ENCODE measurements at regions not wholly inside any gene's neighbourhood (a gene's known extent, or its start where the extent isn't known, plus 50 kb on each side); places are given as distances from the start of the nearest gene placed in this dataset.

DNA sequence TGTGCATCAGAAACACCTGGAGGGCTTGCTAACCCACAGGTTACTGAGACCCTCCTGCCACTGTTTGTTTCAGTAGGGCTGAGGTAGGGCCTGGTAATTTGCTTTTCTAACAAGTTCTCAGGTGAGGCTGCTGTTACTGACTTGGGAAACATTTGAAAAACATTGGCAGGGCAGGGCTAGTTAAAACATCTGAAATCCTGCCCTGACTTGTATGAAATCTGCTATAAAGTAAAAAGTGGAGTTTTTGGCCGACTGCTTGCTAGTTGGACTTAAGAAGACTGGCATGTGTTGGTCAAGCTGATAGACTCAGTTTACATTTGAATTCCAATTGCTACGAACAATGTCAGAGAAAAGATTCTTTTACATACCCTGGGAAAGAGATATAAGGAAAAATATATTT, 111.6 kb upstream of the DLX2 start:
- Histone ChIP-seq H3K79me2 (ENCODE audit: insufficient read depth) (no peaks in the 10 kb centered on the region), H3K9me3 (no peaks in the 10 kb centered on the region), H3K27ac (ENCODE audit: low read depth in 2 of 2, low read length in 1 of 2) (no peak overlapping the region), H4K20me1 (ENCODE audit: insufficient read depth) (no peaks in the 10 kb centered on the region), H3K4me1 (ENCODE audit: control insufficient read depth in 1 of 2, insufficient read depth in 2 of 2, low read depth in 1 of 2, low read length in 1 of 2) (peaks cover 0 to 3% of the 10 kb centered on the region in 2 experiments; a peak in 1 of 4 replicates), H3K36me3 (replicated peaks in 1 of 2; ENCODE audit: control insufficient read depth in 1 of 2, insufficient read depth in 2 of 2, low read length in 1 of 2) (no peaks in the 10 kb centered on the region), H3F3A (replicated peaks; ENCODE audit: insufficient read depth) (no peaks in the 10 kb centered on the region), H3K9me2 (no peaks in the 10 kb centered on the region), H3K4me3 (ENCODE audit: low read depth in 2 of 2, low read length in 1 of 2) (no peak overlapping the region), H3K9ac (no peak overlapping the region), H3K27me3 (ENCODE audit: insufficient read depth) (no peaks in the 10 kb centered on the region), H2AFZ (ENCODE audit: low read depth) (no peak overlapping the region), H3K4me2 (no peak overlapping the region)
- TF ChIP-seq CHD2 (IDR thresholded peaks at IDR 0.05; ENCODE audit: low read length, partially characterized antibody) (no peak), TEAD4 (IDR thresholded peaks at IDR 0.05; ENCODE audit: borderline replicate concordance, insufficient read depth) (no peak), USF1 (IDR thresholded peaks at IDR 0.05; ENCODE audit: borderline replicate concordance, low read depth) (no peak), MAX (IDR thresholded peaks at IDR 0.05; ENCODE audit: low read depth) (no peak), TCF12 (IDR thresholded peaks at IDR 0.05) (no peak), USF2 (IDR thresholded peaks at IDR 0.05; ENCODE audit: borderline replicate concordance, low read depth, low read length) (no peak), YY1 (IDR thresholded peaks at IDR 0.05; ENCODE audit: low read depth) (no peak), NRF1 (IDR thresholded peaks at IDR 0.05; ENCODE audit: low read depth, low read length) (no peak), IRF3 (IDR thresholded peaks at IDR 0.05; ENCODE audit: low read depth, low read length) (no peak), EZH2phosphoT487 (IDR thresholded peaks at IDR 0.05; ENCODE audit: borderline replicate concordance, low read depth) (no peak), RFX5 (IDR thresholded peaks at IDR 0.05; ENCODE audit: low read length) (no peak), FOXM1 (IDR thresholded peaks at IDR 0.05; ENCODE audit: low read depth) (no peak), EP300 (IDR thresholded peaks at IDR 0.05; ENCODE audit: borderline replicate concordance in 1 of 2, low read depth in 1 of 2, low read length in 1 of 2) (no peak)
- TF ChIP-seq, protein P1, sequence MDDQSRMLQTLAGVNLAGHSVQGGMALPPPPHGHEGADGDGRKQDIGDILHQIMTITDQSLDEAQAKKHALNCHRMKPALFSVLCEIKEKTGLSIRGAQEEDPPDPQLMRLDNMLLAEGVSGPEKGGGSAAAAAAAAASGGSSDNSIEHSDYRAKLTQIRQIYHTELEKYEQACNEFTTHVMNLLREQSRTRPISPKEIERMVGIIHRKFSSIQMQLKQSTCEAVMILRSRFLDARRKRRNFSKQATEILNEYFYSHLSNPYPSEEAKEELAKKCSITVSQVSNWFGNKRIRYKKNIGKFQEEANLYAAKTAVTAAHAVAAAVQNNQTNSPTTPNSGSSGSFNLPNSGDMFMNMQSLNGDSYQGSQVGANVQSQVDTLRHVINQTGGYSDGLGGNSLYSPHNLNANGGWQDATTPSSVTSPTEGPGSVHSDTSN (IDR thresholded peaks at IDR 0.05): no peak
- DNase-seq: no peak
- CTCF ChIA-PET: no interaction called here
- 86% methylated on average over 2 of the region's 2 CpGs for WGBS (ENCODE audit: low lambda C conversion rate)
- POLR2A ChIA-PET: no interaction called here
